CD4-positive, alpha-beta T cell treated with Interleukin-6 for 4 hours (primary cell): ENCODE measurements at regions not wholly inside any gene's neighbourhood (a gene's known extent, or its start where the extent isn't known, plus 50 kb on each side); places are given as distances from the start of the nearest gene placed in this dataset.
"Not testable (repeated sequence)": the region's sequence is repeated elsewhere in the genome, so short reads cannot be mapped to it uniquely, and the experiment has no call there.

ENCODE experiments used
- DNase-seq: peaks from one replicate; pipeline ENCODE4 v3.0.0-alpha.2; 2020; ENCODE audit warnings: mixed read lengths

- no peak for DNase-seq
These were observed 568.1 kb upstream of the CRIM1 start for GRCh38 chr2:35787302-35788031.

GRCh38 chr2:35785564-35785963 is 570.0 kb upstream of the CRIM1 start:
- DNase-seq: no peak

GRCh38 chr2:35784777-35785176 is 570.8 kb upstream of the CRIM1 start:
- DNase-seq: no peak

- DNase-seq: no peak
These were observed 571.9 kb upstream of the CRIM1 start for GRCh38 chr2:35783723-35784122.

GRCh38 chr2:35741556-35741955 is 614.0 kb upstream of the CRIM1 start:
- DNase-seq: no peak

GRCh38 chr2:35731674-35732073 is 623.9 kb upstream of the CRIM1 start:
- no peak for DNase-seq

- DNase-seq: no peak
These were observed 640.7 kb upstream of the CRIM1 start for GRCh38 chr2:35714883-35715282.

- DNase-seq: no peak
These were observed 647.1 kb upstream of the CRIM1 start for GRCh38 chr2:35708411-35708923.

GRCh38 chr2:35688309-35688708 is 667.3 kb upstream of the CRIM1 start:
- DNase-seq: no peak

- no peak for DNase-seq
These were observed 703.8 kb upstream of the CRIM1 start for GRCh38 chr2:35651688-35652323.

GRCh38 chr2:35614640-35615039 is 740.9 kb upstream of the CRIM1 start:
- no peak for DNase-seq

GRCh38 chr2:35606394-35606793 is 749.2 kb upstream of the CRIM1 start:
- no peak for DNase-seq

GRCh38 chr2:35598310-35598709 is 757.3 kb upstream of the CRIM1 start:
- no peak for DNase-seq

GRCh38 chr2:35591886-35592285 is 763.7 kb upstream of the CRIM1 start:
- no peak for DNase-seq

- no peak for DNase-seq
These were observed 769.6 kb upstream of the CRIM1 start for GRCh38 chr2:35585972-35586371.

GRCh38 chr2:35582637-35583036 is 772.9 kb upstream of the CRIM1 start:
- no peak for DNase-seq

- no peak for DNase-seq
These were observed 774.6 kb upstream of the CRIM1 start for GRCh38 chr2:35580956-35581355.

GRCh38 chr2:35568574-35568973 is 787.0 kb upstream of the CRIM1 start:
- not testable (repeated sequence) for DNase-seq

GRCh38 chr2:35562488-35562887 is 793.1 kb upstream of the CRIM1 start:
- DNase-seq: no peak

GRCh38 chr2:35548171-35548570 is 807.4 kb upstream of the CRIM1 start:
- no peak for DNase-seq

GRCh38 chr2:35545301-35545700 is 810.3 kb upstream of the CRIM1 start:
- no peak for DNase-seq

GRCh38 chr2:35538796-35539195 is 816.8 kb upstream of the CRIM1 start:
- no peak for DNase-seq

GRCh38 chr2:35530615-35531135 is 824.9 kb upstream of the CRIM1 start:
- DNase-seq: no peak

GRCh38 chr2:35526741-35527140 is 828.8 kb upstream of the CRIM1 start:
- DNase-seq: no peak
